ENCODE measurements at regions not wholly inside any gene's neighbourhood (a gene's known extent, or its start where the extent isn't known, plus 50 kb on each side); places are given as distances from the start of the nearest gene placed in this dataset.

- TF ChIP-seq FOXK2 (IDR thresholded peaks at IDR 0.05) (no peak), NFRKB (IDR thresholded peaks at IDR 0.05) (no peak), HDGF (IDR thresholded peaks at IDR 0.05; ENCODE audit: borderline replicate concordance) (no peak), SUZ12 (IDR thresholded peaks at IDR 0.05) (no peak), TARDBP (IDR thresholded peaks at IDR 0.05) (no peak), FOXA1 (IDR thresholded peaks at IDR 0.05) (no peak), SP1 (IDR thresholded peaks at IDR 0.05) (no peak), BHLHE40 (IDR thresholded peaks at IDR 0.05; ENCODE audit: borderline replicate concordance) (no peak), ELF4 (IDR thresholded peaks at IDR 0.05) (no peak), CTBP1 (IDR thresholded peaks at IDR 0.05; ENCODE audit: borderline replicate concordance) (no peak), LEF1 (IDR thresholded peaks at IDR 0.05; ENCODE audit: borderline replicate concordance) (no peak), FOXM1 (IDR thresholded peaks at IDR 0.05; ENCODE audit: borderline replicate concordance) (no peak), ARNT (IDR thresholded peaks at IDR 0.05) (no peak)
Measured at GRCh38 chr11:38491986-38492385, 1894.0 kb upstream of the RAG2 start.
